RWPE2 (cell line): ENCODE measurements at regions not wholly inside any gene's neighbourhood (a gene's known extent, or its start where the extent isn't known, plus 50 kb on each side); places are given as distances from the start of the nearest gene placed in this dataset.

Experiments used
- ATAC-seq: fragments of 200-7000 bp; cut with Tn5 transposase; 3 replicates; pipeline ENCODE4 v1.9.1; 2021; ENCODE audit warnings: low read depth
- DNase-seq: peaks from one replicate; pipeline ENCODE4 v3.0.0-alpha.2; 2020; ENCODE audit warnings: low spot score
- H3K27ac ChIP-seq: fragments of 450-650 bp; 2 replicates; pipeline ENCODE4 v1.5.1; 2017; ENCODE audit warnings: mild to moderate bottlenecking; ENCODE audit not compliant: poor library complexity, severe bottlenecking
- H3K27me3 ChIP-seq: fragments of 250-450 bp; sonication (Bioruptor Pico); 2 replicates; pipeline ENCODE4 v1.5.1; 2021; ENCODE audit warnings: mild to moderate bottlenecking, moderate library complexity; ENCODE audit not compliant: insufficient read depth, poor library complexity, severe bottlenecking
- H3K36me3 ChIP-seq: fragments of 250-450 bp; sonication (Bioruptor Pico); 2 replicates; pipeline ENCODE4 v1.5.1; 2020; ENCODE audit warnings: low read depth, mild to moderate bottlenecking, moderate library complexity
- H3K4me1 ChIP-seq: fragments of 250-450 bp; sonication (Bioruptor Pico); 2 replicates; pipeline ENCODE4 v1.5.1; 2021; ENCODE audit warnings: mild to moderate bottlenecking, moderate library complexity; ENCODE audit not compliant: insufficient read depth, poor library complexity, severe bottlenecking
- H3K4me3 ChIP-seq: fragments of 250-450 bp; sonication (Bioruptor Pico); 2 replicates; pipeline ENCODE4 v1.5.1; 2021; ENCODE audit warnings: mild to moderate bottlenecking, moderate library complexity; ENCODE audit not compliant: severe bottlenecking
- H3K9me3 ChIP-seq: fragments of 250-450 bp; sonication (Bioruptor Pico); 2 replicates; pipeline ENCODE4 v1.5.1; 2021; ENCODE audit warnings: mild to moderate bottlenecking, moderate library complexity; ENCODE audit not compliant: severe bottlenecking
- TF ChIP-seq, protein P1 (sequence below): fragments of 450-650 bp; IDR thresholded peaks from one replicate; pipeline ENCODE4 v1.5.1; 2017; ENCODE audit warnings: mild to moderate bottlenecking, moderate library complexity; ENCODE audit not compliant: poor library complexity, severe bottlenecking

DNA sequence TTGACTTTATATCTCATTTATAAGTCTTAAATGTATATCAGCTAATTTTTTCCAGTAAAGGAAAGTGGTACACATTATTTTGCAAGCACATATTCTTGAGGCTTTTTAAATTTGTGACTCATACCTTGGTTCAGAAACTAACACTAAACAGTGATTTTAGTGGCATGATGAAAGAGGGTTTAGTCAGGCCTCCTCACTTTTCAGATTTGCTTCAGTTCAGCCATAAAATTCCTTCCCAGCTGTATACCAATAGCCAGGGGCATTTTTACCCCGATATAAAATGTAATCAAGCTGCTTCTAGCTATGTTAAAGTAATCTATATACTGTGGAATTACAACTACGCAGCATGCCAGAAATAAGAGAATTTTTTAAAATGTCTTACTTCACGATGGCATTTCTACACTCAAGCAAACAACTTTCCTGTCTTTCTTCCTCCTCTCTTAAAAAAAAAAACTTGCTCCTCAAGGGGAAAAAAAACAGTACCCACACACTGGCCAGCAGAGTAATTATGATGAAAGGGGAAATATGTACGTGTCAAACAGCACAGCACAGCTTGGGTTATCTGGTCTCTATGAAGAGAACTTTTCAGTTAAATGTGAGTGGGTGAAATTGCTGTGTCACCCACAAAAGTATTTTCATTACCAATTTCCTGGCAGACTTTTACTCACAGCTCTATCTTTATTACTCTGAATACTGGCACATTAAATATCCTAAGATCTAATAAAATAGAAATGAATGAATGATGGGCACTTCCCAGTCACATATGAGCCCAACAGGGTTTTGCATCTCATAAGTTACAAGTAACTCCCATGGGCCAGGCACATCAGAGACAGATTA lies 244.8 kb upstream of the TENT5A start:
- peak overlapping the region; percentile 98 for H3K27ac ChIP-seq

DNA sequence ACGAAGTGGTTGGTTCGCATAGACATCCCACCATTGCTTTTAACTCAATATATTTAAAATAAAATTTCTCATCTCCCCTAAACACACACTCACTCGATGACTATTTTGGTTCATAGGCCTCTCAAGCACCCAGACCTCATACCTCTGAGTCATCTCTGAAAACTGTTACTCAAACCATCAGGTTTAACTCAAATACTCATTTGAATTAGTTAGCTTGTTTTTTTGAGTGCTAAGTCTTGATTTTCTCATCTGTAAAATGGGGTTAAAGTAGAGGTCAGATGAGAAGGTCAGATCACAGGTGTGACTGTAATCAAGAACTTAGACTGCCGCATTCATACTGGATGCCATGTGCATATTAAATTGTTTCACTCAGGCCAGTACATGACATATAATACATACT lies 243.9 kb upstream of the TENT5A start:
- Histone ChIP-seq H3K9me3 (no peaks in the 10 kb centered on the region), H3K27ac (peak overlapping the region; percentile 98), H3K4me1 (peaks cover 54% of the 10 kb centered on the region), H3K4me3 (no peak overlapping the region), H3K36me3 (no peaks in the 10 kb centered on the region), H3K27me3 (no peaks in the 10 kb centered on the region)
- DNase-seq (no peak), ATAC-seq (peak; percentile 52)
- TF ChIP-seq, protein P1, sequence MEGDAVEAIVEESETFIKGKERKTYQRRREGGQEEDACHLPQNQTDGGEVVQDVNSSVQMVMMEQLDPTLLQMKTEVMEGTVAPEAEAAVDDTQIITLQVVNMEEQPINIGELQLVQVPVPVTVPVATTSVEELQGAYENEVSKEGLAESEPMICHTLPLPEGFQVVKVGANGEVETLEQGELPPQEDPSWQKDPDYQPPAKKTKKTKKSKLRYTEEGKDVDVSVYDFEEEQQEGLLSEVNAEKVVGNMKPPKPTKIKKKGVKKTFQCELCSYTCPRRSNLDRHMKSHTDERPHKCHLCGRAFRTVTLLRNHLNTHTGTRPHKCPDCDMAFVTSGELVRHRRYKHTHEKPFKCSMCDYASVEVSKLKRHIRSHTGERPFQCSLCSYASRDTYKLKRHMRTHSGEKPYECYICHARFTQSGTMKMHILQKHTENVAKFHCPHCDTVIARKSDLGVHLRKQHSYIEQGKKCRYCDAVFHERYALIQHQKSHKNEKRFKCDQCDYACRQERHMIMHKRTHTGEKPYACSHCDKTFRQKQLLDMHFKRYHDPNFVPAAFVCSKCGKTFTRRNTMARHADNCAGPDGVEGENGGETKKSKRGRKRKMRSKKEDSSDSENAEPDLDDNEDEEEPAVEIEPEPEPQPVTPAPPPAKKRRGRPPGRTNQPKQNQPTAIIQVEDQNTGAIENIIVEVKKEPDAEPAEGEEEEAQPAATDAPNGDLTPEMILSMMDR = no peak

More for the DNA sequence above, 244.8 kb upstream of the TENT5A start:
- peak; percentile 72 for ATAC-seq
- H3K4me1 ChIP-seq = peaks cover 54% of the 10 kb centered on the region
- no peaks in the 10 kb centered on the region for H3K36me3 ChIP-seq
- H3K27me3 ChIP-seq = no peaks in the 10 kb centered on the region
- H3K9me3 ChIP-seq = no peaks in the 10 kb centered on the region
- H3K4me3 ChIP-seq = no peak overlapping the region
- TF ChIP-seq, protein P1 = no peak
- DNase-seq = no peak

DNA sequence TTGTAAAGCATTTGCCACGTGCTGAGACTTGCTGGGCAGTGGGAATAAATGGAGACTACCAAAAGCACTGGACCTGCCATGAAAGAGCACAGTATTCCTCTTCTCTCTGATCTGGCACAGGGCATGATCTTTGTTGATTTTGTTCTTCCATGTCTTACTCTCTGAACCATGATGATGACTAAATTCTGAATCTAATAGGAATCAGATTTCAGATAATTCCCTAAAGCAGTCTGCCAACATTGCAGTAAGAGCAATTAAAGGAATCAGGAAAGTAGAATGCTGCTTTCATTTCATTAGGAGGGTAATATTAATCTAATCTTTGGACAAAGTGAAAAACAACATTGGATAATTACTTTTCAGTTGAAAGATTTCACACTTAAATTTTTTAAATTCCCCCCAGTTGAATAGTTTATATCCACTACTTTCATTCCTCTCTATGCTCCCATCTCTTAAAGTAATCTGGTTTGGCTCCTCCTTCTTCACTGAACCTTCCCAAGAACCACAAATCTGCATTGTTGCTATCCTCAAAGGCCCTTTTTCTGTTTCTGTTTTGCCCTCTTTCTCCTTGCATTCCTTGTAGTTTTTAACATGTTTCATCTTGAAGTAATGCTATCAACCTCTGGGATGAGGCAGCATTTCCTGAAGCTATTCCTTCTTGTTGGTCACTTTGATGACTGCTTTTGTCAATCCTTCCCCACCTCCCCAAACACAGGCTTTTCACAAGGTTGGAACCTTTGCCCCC lies 243.2 kb upstream of the TENT5A start:
- TF ChIP-seq, protein P1 = no peak
- ATAC-seq = peak; percentile 71
- Histone ChIP-seq H3K4me3 (no peak overlapping the region), H3K36me3 (no peaks in the 10 kb centered on the region), H3K27me3 (no peaks in the 10 kb centered on the region), H3K27ac (peak overlapping the region; percentile 98), H3K4me1 (peaks cover 52% of the 10 kb centered on the region), H3K9me3 (no peaks in the 10 kb centered on the region)
- no peak for DNase-seq

DNA sequence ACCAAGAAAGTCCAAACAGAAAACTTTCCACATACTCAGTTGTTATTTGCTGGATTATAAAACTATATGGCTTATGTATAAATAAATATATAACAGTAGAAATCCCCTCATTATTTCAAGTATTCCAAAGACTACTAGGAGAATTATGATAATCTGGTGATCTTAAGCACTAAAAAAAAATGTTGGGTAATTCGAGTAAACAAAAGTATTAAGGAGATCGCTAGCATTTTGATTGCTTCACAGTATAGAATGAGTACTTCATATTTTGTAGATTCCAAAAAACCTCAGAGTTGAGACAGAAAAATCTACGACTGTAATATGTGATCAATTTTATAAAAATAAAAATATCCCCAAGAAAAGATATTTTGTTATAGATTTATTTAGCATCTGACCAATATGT lies 236.4 kb upstream of the TENT5A start:
- DNase-seq = no peak
- peaks cover 26% of the 10 kb centered on the region for H3K4me1 ChIP-seq

More for the DNA sequence above, 236.4 kb upstream of the TENT5A start:
- Histone ChIP-seq H3K36me3 (no peaks in the 10 kb centered on the region), H3K4me3 (no peak overlapping the region), H3K27me3 (no peaks in the 10 kb centered on the region), H3K9me3 (no peaks in the 10 kb centered on the region), H3K27ac (no peak overlapping the region)
- ATAC-seq = no peak
- TF ChIP-seq, protein P1 = no peak
